HG02840 (cell line): ENCODE measurements at regions not wholly inside any gene's neighbourhood (a gene's known extent, or its start where the extent isn't known, plus 50 kb on each side); places are given as distances from the start of the nearest gene placed in this dataset.
"Not testable (repeated sequence)": the region's sequence is repeated elsewhere in the genome, so short reads cannot be mapped to it uniquely, and the experiment has no call there.

Experiments
- ATAC-seq: cut with Tn5 transposase; IDR thresholded peaks from one replicate; pipeline ENCODE4 v1.9.1; 2021; ENCODE audit warnings: mild to moderate bottlenecking, moderate library complexity, moderate number of reproducible peaks; ENCODE audit not compliant: unreplicated experiment, low FRiP score

DNA sequence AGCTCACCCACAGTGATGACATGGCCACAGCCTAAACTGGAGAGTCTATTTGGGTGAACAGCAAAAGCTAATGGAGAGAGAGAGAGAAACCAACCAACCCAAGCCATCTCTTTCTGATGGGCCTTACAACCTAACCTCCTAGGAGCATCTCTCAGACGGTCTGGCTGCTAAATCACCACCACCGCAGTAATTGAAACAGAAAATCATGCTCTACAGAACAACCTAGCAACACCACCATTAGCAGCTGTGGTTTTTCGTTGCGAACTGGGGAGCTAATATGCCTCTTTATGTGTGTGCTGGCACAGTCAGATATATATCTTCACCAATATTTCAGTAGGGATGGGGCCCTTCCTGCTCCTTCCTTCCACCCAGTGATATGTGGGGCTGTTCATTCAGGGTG, 166.9 kb upstream of the PROK2 start:
- no peak for ATAC-seq

GRCh38 chr3:71951361-71951760, 166.4 kb upstream of the PROK2 start:
- ATAC-seq, result no peak

- ATAC-seq, result no peak
These were observed 164.5 kb upstream of the PROK2 start for GRCh38 chr3:71949442-71949841.

- no peak for ATAC-seq
These were observed 159.6 kb upstream of the PROK2 start for GRCh38 chr3:71944482-71945065.

DNA sequence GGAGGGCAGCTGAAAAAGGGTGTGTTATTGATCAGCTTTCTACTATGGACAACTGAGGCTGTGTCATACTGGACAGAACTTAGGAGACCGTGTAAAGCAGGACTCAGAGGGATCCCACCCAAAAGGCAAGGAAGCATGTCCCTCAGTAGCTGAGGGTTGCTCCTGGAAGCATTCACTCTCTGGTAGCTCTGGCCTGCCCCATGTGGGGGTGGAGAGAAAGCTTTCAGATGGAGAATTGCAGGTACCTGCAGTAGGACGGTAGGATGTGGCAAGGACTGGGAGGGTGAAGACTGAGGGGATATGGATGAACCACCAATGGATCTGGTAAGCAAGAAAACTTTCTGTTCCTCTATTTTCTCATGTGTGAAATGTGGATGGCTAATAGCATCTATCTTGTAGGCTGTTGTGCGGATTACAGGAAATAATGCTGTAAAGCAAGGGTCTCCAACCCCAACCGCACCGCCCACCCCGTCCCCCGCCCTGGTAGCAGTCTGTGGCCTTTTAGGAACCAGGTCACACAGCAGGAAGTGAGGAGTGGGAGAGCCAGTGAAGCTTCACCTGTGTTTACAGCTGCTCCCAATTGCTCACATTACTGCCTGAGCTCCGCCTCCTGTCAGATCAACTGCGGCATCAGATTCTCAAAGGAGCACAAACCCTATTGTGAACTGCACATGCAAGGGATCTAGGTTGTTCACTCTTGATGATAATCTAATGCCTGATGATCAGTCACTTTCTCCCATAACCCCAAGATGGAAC, 157.7 kb upstream of the PROK2 start:
- no peak for ATAC-seq

DNA sequence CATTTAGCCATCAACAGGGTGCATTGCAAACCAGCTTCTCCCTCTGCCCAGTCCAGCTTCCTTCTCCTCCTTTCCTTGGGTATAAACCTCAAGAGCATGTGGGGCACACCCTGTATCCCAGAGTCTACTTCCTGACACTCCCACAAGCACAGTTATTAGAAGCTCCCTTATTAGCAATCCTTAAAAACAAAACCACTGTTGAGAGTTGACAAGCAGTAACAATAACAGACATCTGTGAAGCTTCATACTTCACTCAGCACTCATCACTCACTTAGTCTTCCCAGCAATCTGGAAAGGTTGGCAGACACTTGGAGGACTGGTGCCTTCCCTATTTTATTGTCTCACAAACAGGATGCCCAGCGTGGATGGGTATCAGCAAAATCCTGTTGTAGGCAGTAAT, 155.5 kb upstream of the PROK2 start:
- ATAC-seq, result no peak

DNA sequence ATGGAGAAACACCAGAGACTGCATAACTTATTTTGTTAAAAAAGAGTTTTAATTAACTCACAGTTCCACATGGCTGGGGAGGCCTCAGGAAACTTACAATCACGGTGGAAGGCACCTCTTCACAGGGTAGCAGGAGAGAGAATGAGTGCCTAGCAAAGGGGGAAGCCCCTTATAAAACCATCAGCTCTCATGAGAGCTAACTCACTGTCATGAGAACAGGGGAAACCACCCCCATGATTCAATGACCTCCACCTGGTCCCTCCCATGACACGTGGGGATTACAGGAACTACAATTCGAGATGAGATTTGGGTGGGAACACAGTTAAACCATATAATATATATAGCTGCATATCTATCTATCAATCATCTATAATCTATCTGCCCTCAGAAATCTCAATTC, 153.1 kb upstream of the PROK2 start:
- ATAC-seq, result not testable (repeated sequence)

- no peak for ATAC-seq
These were observed 151.7 kb upstream of the PROK2 start for GRCh38 chr3:71936681-71937080.

DNA sequence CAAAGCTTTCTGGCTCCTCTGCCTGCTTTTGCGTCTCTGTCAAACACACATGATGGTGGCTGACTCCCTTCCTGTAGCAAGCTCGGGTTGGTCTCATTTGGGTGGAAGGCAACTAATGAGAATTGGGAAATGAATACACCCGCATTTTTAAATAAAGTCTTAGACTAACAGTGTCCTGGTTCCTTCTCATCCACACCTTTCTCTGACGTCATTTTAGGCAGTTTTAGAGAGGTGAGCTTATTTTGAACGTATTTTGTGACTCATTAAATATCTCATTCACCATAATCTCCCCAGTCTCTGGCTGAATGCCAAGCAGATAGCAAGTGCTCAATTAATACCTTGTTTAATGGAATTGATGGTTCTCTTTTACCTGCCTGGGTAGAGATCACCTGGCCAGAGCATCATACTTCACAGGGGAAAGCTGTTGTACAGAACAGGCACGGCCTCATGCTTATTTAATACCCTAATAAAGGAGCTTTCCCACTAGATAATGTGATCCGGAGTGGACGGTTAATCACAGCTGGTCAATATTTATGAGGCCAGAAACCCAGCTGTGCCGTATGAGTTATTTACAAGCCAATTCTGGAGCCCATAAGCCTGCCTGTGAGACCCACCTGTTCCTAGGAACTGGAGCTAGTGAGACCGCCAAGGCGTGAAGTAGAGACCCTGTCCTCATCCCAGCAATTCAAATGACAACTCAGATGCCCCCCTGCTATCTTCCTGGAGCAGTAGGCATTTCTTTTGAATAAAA, 149.7 kb upstream of the PROK2 start:
- ATAC-seq, result no peak

- ATAC-seq, result no peak
These were observed 147.0 kb upstream of the PROK2 start for GRCh38 chr3:71931922-71932321.

GRCh38 chr3:71930056-71930991, 145.4 kb upstream of the PROK2 start:
- no peak for ATAC-seq

GRCh38 chr3:71928212-71928611, 143.3 kb upstream of the PROK2 start:
- no peak for ATAC-seq

DNA sequence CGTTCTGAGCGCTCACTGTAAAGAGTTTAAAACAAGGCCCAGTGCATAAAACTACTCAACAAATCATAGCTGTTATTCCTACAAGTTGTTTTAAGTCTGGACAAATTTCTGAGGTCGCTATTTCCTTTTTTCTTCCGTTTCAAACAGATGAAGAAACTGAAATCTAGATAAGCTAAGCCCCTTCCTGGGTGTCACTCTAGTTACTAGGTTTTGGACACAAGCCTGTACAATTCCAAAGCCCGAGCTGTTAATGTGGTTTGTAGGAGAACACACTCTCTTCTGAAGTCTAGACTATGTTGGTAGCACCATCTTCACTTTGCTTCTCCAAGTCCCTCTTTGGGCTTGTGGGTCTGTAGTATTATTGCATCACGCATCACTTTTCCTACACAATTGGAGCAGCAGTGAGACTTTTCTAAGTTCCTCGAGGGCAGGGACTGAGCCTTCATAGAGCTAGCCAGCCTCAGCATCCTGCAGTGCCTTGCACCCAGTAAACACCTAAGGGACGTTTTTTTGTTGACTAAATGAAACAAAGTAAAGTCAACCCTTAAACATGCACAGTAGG, 142.6 kb upstream of the PROK2 start:
- no peak for ATAC-seq

DNA sequence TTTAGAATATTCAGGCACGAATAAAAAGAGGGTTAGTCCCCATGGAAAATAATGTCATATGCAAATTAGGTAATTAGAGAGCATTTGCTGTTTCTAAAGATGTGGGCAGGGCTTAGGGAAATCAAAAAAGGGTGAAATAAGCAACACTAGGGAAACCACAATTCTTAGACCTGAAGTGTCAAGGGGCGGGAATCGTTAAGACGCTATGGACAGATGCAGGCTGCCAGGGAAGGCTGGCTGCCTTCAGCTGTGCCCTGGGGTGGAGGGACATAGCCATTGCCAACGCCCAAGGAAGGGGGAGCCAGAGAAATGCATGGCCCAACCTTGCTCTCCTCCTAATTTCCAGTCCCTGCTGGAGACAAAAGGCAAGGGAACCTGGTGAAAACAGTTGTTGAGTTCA, 141.7 kb upstream of the PROK2 start:
- ATAC-seq, result no peak

- ATAC-seq, result no peak
These were observed 141.3 kb upstream of the PROK2 start for GRCh38 chr3:71926262-71926600.

GRCh38 chr3:71925511-71926261, 140.7 kb upstream of the PROK2 start:
- not testable (repeated sequence) for ATAC-seq

DNA sequence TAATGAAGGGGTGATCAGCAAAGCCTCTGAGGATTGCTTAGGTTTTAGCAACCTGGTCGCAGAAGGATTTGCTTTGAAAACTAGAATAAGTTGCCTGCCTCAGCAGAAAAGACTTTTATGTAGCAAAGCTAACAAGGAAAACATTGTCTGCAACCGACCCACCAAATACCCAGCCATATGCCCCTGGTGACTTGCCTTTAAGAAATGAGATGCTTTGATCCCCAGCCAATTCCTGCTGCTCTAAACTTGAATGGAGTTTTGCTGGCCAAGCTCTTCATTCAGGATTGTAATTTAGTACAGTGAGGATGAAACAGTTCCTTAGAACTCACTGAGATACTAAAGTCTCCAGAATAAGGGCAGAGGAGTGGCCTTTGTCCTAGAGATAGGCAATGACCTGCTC, 139.8 kb upstream of the PROK2 start:
- no peak for ATAC-seq

DNA sequence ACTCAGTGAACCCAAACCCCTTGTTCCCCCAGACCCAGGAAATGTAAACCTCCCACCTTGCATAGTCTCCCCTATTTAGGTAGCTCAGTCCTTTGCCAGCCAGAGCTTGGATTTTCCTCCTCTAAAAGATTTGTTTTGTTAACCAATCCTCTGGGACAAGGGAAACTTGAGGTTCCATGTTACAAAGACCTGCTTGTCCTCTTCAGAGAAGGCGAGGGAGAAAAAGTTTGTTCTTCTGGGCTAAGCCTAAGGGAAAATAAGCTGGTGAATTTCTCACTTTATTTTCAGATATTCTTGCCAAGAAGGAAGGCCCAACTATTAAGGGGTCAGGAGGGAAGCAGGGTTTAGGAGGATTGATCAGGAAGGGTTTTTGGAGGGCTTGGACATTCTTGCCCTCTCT, 136.1 kb upstream of the PROK2 start:
- no peak for ATAC-seq

DNA sequence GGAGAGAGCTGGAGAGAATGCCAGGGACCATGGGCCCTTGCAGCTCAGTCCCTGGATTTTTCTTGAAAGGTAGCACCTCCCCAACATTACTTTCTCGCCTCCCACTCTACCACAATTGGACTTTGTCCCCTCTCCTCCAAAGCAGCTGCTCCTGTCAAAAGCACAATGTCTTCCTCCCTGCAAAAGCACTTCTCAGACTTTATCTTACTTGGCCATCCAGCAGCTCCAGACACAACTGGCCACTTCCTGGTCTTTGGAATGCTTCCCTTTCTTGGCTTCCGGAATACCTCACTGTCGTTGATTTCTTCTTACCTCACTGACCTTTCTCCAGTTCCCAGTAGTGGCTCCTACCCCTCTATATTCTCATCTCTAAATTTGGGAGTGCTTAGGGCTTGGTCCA, 134.6 kb upstream of the PROK2 start:
- no peak for ATAC-seq

DNA sequence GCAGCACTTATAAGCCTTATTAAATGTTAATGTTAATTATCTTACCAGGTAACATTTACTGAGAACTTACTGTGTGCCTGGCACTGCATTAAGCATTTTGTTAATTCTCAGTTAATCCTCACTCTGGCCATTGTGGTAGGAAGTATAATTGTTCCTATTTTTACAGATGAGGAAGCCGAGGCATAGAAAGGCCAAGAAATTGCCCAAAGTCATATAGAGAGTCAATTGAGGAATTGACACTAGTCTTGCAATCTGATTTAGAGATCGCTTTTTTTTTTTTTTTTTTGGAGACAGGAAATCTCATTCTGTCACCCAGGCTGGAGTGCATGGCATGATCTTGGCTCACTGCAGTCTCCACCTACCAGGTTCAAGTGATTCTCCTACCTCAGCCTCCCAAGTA, 132.6 kb upstream of the PROK2 start:
- no peak for ATAC-seq
